OCI-LY1 (cell line): ENCODE measurements at regions not wholly inside any gene's neighbourhood (a gene's known extent, or its start where the extent isn't known, plus 50 kb on each side); places are given as distances from the start of the nearest gene placed in this dataset.

Experiments
- H2AFZ ChIP-seq: fragments of 200-600 bp; sonication (generic), shearing (Covaris generic); 2 replicates; pipeline ENCODE4 v1.6.0; 2014; ENCODE audit warnings: antibody characterized with exemption, mild to moderate bottlenecking, low read length
- H3F3A ChIP-seq: fragments of 200-600 bp; sonication (generic), shearing (Covaris generic); 2 replicates; pipeline ENCODE4 v1.6.0; 2014; ENCODE audit warnings: mild to moderate bottlenecking, antibody characterized with exemption, low read length, moderate library complexity; ENCODE audit not compliant: insufficient read depth
- H3K27ac ChIP-seq: fragments of 200-600 bp; sonication (generic); 2 replicates; pipeline ENCODE4 v1.5.1; 2014; ENCODE audit warnings: low read length, mixed run types, mild to moderate bottlenecking, low read depth; ENCODE audit not compliant: poor library complexity, severe bottlenecking
- H3K27me3 ChIP-seq: fragments of 200-600 bp; sonication (generic); 2 replicates; pipeline ENCODE4 v1.6.0; 2014; ENCODE audit warnings: antibody characterized with exemption, mild to moderate bottlenecking, low read length, moderate library complexity; ENCODE audit not compliant: insufficient read depth
- H3K36me3 ChIP-seq: fragments of 200-600 bp; sonication (generic); 2 replicates; pipeline ENCODE4 v1.6.1; 2014; ENCODE audit warnings: mild to moderate bottlenecking, antibody characterized with exemption, low read length, moderate library complexity, mixed read lengths; ENCODE audit not compliant: insufficient read depth
- H3K4me1 ChIP-seq: fragments of 200-600 bp; sonication (generic); 2 replicates; pipeline ENCODE4 v1.5.1; 2014; ENCODE audit warnings: mild to moderate bottlenecking, low read length, moderate library complexity; ENCODE audit not compliant: insufficient read depth, severe bottlenecking
- H3K4me2 ChIP-seq: fragments of 200-600 bp; sonication (generic), shearing (Covaris generic); 2 replicates; pipeline ENCODE4 v1.6.1; 2014; ENCODE audit warnings: low read length
- H3K4me3 ChIP-seq: fragments of 200-600 bp; sonication (generic); 2 replicates; pipeline ENCODE4 v1.5.1; 2014; ENCODE audit warnings: low read length, low read depth, mild to moderate bottlenecking, mixed read lengths; ENCODE audit not compliant: poor library complexity, severe bottlenecking
- H3K79me2 ChIP-seq: fragments of 200-600 bp; shearing (Covaris generic); 2 replicates; pipeline ENCODE4 v1.6.1; 2016; ENCODE audit warnings: mixed run types, low read length, mixed read lengths; ENCODE audit not compliant: insufficient read depth
- H3K9ac ChIP-seq: fragments of 200-600 bp; sonication (generic), shearing (Covaris generic); 2 replicates; pipeline ENCODE4 v1.6.1; 2014; ENCODE audit warnings: mild to moderate bottlenecking, low read length, mixed read lengths
- H3K9me2 ChIP-seq: fragments of 200-600 bp; sonication (generic), shearing (Covaris generic); 2 replicates; pipeline ENCODE4 v1.6.1; 2014; ENCODE audit warnings: low read depth, mild to moderate bottlenecking, low read length, mixed read lengths
- H3K9me3 ChIP-seq: fragments of 200-600 bp; shearing (Covaris generic); 2 replicates; pipeline ENCODE4 v1.6.1; 2014; ENCODE audit warnings: low read length, mixed read lengths
- H4K20me1 ChIP-seq: fragments of 200-600 bp; sonication (generic), shearing (Covaris generic); 2 replicates; pipeline ENCODE4 v1.6.0; 2016; ENCODE audit warnings: mild to moderate bottlenecking, low read length; ENCODE audit not compliant: insufficient read depth
- CTCF ChIP-seq: fragments of 200-600 bp; sonication (generic), shearing (Covaris generic); IDR thresholded peaks from 2 replicates; pipeline ENCODE4 v1.5.1; 2017; ENCODE audit warnings: mild to moderate bottlenecking, antibody characterized with exemption, low read length, moderate library complexity, mixed read lengths
- EZH2 ChIP-seq: fragments of 200-600 bp; sonication (generic), shearing (Covaris generic); IDR thresholded peaks from 2 replicates; pipeline ENCODE4 v1.8.0; 2017; ENCODE audit warnings: borderline replicate concordance, mixed run types, mild to moderate bottlenecking, antibody characterized with exemption, low read length, moderate library complexity, mixed read lengths

- Histone ChIP-seq H3K27me3 (no peaks in the 10 kb centered on the region), H3K36me3 (no peaks in the 10 kb centered on the region), H3K4me1 (no peaks in the 10 kb centered on the region), H3K4me2 (no peak overlapping the region), H4K20me1 (no peaks in the 10 kb centered on the region), H3K9me2 (no peaks in the 10 kb centered on the region), H3K9ac (no peak overlapping the region), H2AFZ (no peak overlapping the region), H3K27ac (no peak overlapping the region), H3K4me3 (no peak overlapping the region), H3K79me2 (no peaks in the 10 kb centered on the region), H3K9me3 (no peaks in the 10 kb centered on the region), H3F3A (no peaks in the 10 kb centered on the region)
- no peak for TF ChIP-seq CTCF
- TF ChIP-seq EZH2: no peak
Measured at GRCh38 chr13:76735641-76736040, 150.6 kb downstream of the KCTD12 start.

GRCh38 chr13:76733671-76734070 is 152.5 kb downstream of the KCTD12 start:
- Histone ChIP-seq H3K9me3 (no peaks in the 10 kb centered on the region), H3K9me2 (no peaks in the 10 kb centered on the region), H3K27ac (no peak overlapping the region), H2AFZ (no peak overlapping the region), H3K79me2 (no peaks in the 10 kb centered on the region), H4K20me1 (no peaks in the 10 kb centered on the region), H3K4me2 (no peak overlapping the region), H3K4me1 (no peaks in the 10 kb centered on the region), H3K9ac (no peak overlapping the region), H3F3A (no peaks in the 10 kb centered on the region), H3K27me3 (no peaks in the 10 kb centered on the region), H3K4me3 (no peak overlapping the region), H3K36me3 (no peaks in the 10 kb centered on the region)
- TF ChIP-seq CTCF (no peak), EZH2 (no peak)

- H3K9ac ChIP-seq: no peak overlapping the region
- H2AFZ ChIP-seq: no peak overlapping the region
- H3K36me3 ChIP-seq: no peaks in the 10 kb centered on the region
- no peaks in the 10 kb centered on the region for H3K4me1 ChIP-seq
- TF ChIP-seq CTCF (no peak), EZH2 (no peak)
- no peak overlapping the region for H3K27ac ChIP-seq
- H3K9me3 ChIP-seq: no peaks in the 10 kb centered on the region
- H3K27me3 ChIP-seq: no peaks in the 10 kb centered on the region; the same call in 1 of the 2 replicates
- no peaks in the 10 kb centered on the region for H4K20me1 ChIP-seq
- no peaks in the 10 kb centered on the region for H3K9me2 ChIP-seq
- no peaks in the 10 kb centered on the region for H3K79me2 ChIP-seq
- H3F3A ChIP-seq: no peaks in the 10 kb centered on the region
- no peak overlapping the region for H3K4me3 ChIP-seq
- no peak overlapping the region for H3K4me2 ChIP-seq
Measured at GRCh38 chr13:76732367-76732766, 153.8 kb downstream of the KCTD12 start.
